Gastroesophageal sphincter (tissue), 3 donors: ENCODE measurements at regions not wholly inside any gene's neighbourhood (a gene's known extent, or its start where the extent isn't known, plus 50 kb on each side); places are given as distances from the start of the nearest gene placed in this dataset.

Experiments
- EP300 ChIP-seq: sonication (generic); formaldehyde crosslinking; IDR thresholded peaks from one replicate; pipeline ENCODE4 v1.6.1; 2017; ENCODE audit warnings: antibody characterized with exemption, mild to moderate bottlenecking
- POLR2A ChIP-seq, 2 donors: fragments of 450-650 bp; IDR thresholded peaks; one replicate each; pipeline ENCODE4 v1.6.1; 2017; ENCODE audit warnings: antibody characterized with exemption in 2 of 2, mild to moderate bottlenecking in 2 of 2, moderate library complexity in 1 of 2
- TF ChIP-seq, protein P1 (sequence below), 4 experiments: fragments of 200-600 bp in 2 of 4; fragments of 450-650 bp in 2 of 4; sonication (generic) in 1 of 4; IDR thresholded peaks; one replicate each; pipeline ENCODE4 v1.5.1; 2017 to 2019; ENCODE audit warnings: antibody characterized with exemption in 4 of 4, mild to moderate bottlenecking in 2 of 4, moderate library complexity in 2 of 4

- TF ChIP-seq, protein P1, sequence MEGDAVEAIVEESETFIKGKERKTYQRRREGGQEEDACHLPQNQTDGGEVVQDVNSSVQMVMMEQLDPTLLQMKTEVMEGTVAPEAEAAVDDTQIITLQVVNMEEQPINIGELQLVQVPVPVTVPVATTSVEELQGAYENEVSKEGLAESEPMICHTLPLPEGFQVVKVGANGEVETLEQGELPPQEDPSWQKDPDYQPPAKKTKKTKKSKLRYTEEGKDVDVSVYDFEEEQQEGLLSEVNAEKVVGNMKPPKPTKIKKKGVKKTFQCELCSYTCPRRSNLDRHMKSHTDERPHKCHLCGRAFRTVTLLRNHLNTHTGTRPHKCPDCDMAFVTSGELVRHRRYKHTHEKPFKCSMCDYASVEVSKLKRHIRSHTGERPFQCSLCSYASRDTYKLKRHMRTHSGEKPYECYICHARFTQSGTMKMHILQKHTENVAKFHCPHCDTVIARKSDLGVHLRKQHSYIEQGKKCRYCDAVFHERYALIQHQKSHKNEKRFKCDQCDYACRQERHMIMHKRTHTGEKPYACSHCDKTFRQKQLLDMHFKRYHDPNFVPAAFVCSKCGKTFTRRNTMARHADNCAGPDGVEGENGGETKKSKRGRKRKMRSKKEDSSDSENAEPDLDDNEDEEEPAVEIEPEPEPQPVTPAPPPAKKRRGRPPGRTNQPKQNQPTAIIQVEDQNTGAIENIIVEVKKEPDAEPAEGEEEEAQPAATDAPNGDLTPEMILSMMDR (IDR thresholded peaks at IDR 0.05): no peak
- TF ChIP-seq EP300 (no peak), POLR2A (IDR thresholded peaks at IDR 0.05) (no peak)
Measured at GRCh38 chr11:20249796-20250195, 89.5 kb upstream of the DBX1 start.
